ENCODE measurements at regions not wholly inside any gene's neighbourhood (a gene's known extent, or its start where the extent isn't known, plus 50 kb on each side); places are given as distances from the start of the nearest gene placed in this dataset.

DNA sequence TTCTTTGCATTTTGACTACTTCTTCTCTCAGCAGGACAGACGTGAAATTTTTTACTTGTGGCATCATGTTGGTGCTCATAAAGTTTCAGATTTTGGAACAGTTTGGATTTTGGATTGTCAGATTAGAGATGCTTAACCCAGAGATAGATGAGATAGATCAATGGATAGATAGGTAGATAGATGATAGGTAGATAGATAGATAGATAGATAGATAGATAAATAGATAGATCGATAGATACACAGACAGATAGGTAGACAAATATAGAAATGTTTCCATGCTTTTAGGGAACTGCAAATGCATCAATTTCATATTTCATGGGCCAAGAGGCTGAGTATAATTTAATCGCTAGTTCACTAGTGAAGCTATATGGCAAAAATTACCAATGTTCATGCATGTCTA, 981.5 kb upstream of the ADGRB3 start:
- TF ChIP-seq POLR2AphosphoS2 (IDR thresholded peaks at IDR 0.05; ENCODE audit: low read depth, low read length) (no peak), KAT2A (conservative IDR thresholded peaks at IDR 0.05; ENCODE audit: control insufficient read depth, low read depth, low read length) (no peak)
- no TSS peak for BruUV-seq (replicated peaks)
- ChIA-PET SMC1A (ENCODE audit: uncharacterized antibody, unreplicated experiment) (interaction anchor here (0.6 kb wide), 1 partner anchor 16 kb away, joined by 3 read pairs; no protein-coding TSS in a partner anchor), CTCF (no interaction called here), POLR2A (no interaction called here), RAD21 (ENCODE audit: unreplicated experiment) (no interaction called here)
- H3K9me3 ChIP-seq (replicated peaks; ENCODE audit: control insufficient read depth, insufficient read depth, low read length) = no peaks in the 10 kb centered on the region
- H3K36me3 ChIP-seq (ENCODE audit: control insufficient read depth in 2 of 2, insufficient read depth in 2 of 2, low read length in 1 of 2) = no peaks in the 10 kb centered on the region
- intact Hi-C loops (cut with micrococcal nuclease; ENCODE audit: unreplicated experiment) (no loop called here), in situ Hi-C loops (cut with MboI) (no loop called here)
- FAIRE-seq (no peak), DNase-seq (ENCODE audit: low read depth, low spot score) (no peak), ATAC-seq (no peak)
- H3K79me2 ChIP-seq (ENCODE audit: control insufficient read depth, insufficient read depth, low read length) = no peaks in the 10 kb centered on the region
- H2AFZ ChIP-seq (ENCODE audit: control insufficient read depth, low read depth, low read length) = no peak overlapping the region
- H4K20me1 ChIP-seq (ENCODE audit: control insufficient read depth, insufficient read depth) = no peaks in the 10 kb centered on the region
- no peaks in the 10 kb centered on the region for H3K4me1 ChIP-seq (ENCODE audit: control insufficient read depth, insufficient read depth, low read length)
- no peak overlapping the region for H3K27ac ChIP-seq (ENCODE audit: control insufficient read depth, insufficient read depth)
- no peaks in the 10 kb centered on the region for H3K27me3 ChIP-seq (replicated peaks in 1 of 2; ENCODE audit: control insufficient read depth in 2 of 2, insufficient read depth in 2 of 2, low read length in 1 of 2)
- H3K9ac ChIP-seq (ENCODE audit: control insufficient read depth, insufficient read depth, low read length) = no peak overlapping the region
- no peak overlapping the region for H3K4me2 ChIP-seq (ENCODE audit: control insufficient read depth, insufficient read depth)
- H3K4me3 ChIP-seq = no peak overlapping the region
- 33% methylated on average over 3 of the region's 3 CpGs for WGBS (ENCODE audit: insufficient coverage, insufficient replicate concordance, low lambda C conversion rate, missing lambda C conversion rate)

DNA sequence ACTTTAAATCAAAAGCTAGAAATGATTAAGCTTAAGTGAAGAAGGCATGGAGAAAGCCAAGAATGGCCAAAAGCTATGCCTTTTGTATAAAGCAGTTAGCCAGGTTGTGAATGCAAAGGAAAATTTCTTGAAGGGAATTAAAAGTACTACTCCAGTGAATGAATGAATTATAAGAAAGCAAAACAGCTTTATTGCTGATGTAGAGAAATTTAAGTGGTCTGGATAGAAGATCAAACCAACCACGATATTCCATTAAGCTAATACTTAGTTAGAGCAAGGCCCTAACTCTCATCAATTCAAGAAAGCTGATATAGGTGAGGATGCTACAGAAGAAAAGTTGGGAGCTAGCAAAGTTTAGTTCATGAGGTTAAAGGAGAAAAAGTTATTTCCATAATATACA, 988.5 kb upstream of the ADGRB3 start:
- ChIA-PET CTCF (no interaction called here), RAD21 (ENCODE audit: unreplicated experiment) (no interaction called here), SMC1A (ENCODE audit: uncharacterized antibody, unreplicated experiment) (interaction anchor here (0.9 kb wide), 1 partner anchor 25 kb away, joined by 3 read pairs; no protein-coding TSS in a partner anchor), POLR2A (no interaction called here)
- no peak overlapping the region for H2AFZ ChIP-seq (ENCODE audit: control insufficient read depth, low read depth, low read length)
- ATAC-seq = no peak
- BruUV-seq (replicated peaks) = no TSS peak
- H3K79me2 ChIP-seq (ENCODE audit: control insufficient read depth, insufficient read depth, low read length) = no peaks in the 10 kb centered on the region
- no peak overlapping the region for H3K4me3 ChIP-seq
- H3K27me3 ChIP-seq (replicated peaks in 1 of 2; ENCODE audit: control insufficient read depth in 2 of 2, insufficient read depth in 2 of 2, low read length in 1 of 2) = no peaks in the 10 kb centered on the region
- no peak for FAIRE-seq
- no peaks in the 10 kb centered on the region for H3K4me1 ChIP-seq (ENCODE audit: control insufficient read depth, insufficient read depth, low read length)
- H3K36me3 ChIP-seq (ENCODE audit: control insufficient read depth in 2 of 2, insufficient read depth in 2 of 2, low read length in 1 of 2) = no peaks in the 10 kb centered on the region
- H3K9ac ChIP-seq (ENCODE audit: control insufficient read depth, insufficient read depth, low read length) = no peak overlapping the region
- 0% methylated on average over 1 of the region's 1 CpG for WGBS (ENCODE audit: insufficient coverage, insufficient replicate concordance, low lambda C conversion rate, missing lambda C conversion rate)
- H3K27ac ChIP-seq (ENCODE audit: control insufficient read depth, insufficient read depth) = no peak overlapping the region
- H3K9me3 ChIP-seq (replicated peaks; ENCODE audit: control insufficient read depth, insufficient read depth, low read length) = no peaks in the 10 kb centered on the region
- no peak for DNase-seq (ENCODE audit: low read depth, low spot score)
- intact Hi-C loops (cut with micrococcal nuclease; ENCODE audit: unreplicated experiment) (no loop called here), in situ Hi-C loops (cut with MboI) (no loop called here)
- no peak overlapping the region for H3K4me2 ChIP-seq (ENCODE audit: control insufficient read depth, insufficient read depth)
- no peaks in the 10 kb centered on the region for H4K20me1 ChIP-seq (ENCODE audit: control insufficient read depth, insufficient read depth)
- TF ChIP-seq SRF (IDR thresholded peaks at IDR 0.05; ENCODE audit: low read depth in 2 of 2, low read length in 2 of 2) = no peak
- TF ChIP-seq ZNF24 (IDR thresholded peaks at IDR 0.05) = no peak
- TF ChIP-seq CHD4 (IDR thresholded peaks at IDR 0.05) = no peak
- no peak for TF ChIP-seq SREBF1 (IDR thresholded peaks at IDR 0.05; ENCODE audit: low read length)
- no peak for TF ChIP-seq FOS (IDR thresholded peaks at IDR 0.05; ENCODE audit: borderline replicate concordance, extremely low read depth, insufficient read length)
- no peak for TF ChIP-seq IKZF1 (conservative IDR thresholded peaks at IDR 0.05)
- TF ChIP-seq, protein P1, sequence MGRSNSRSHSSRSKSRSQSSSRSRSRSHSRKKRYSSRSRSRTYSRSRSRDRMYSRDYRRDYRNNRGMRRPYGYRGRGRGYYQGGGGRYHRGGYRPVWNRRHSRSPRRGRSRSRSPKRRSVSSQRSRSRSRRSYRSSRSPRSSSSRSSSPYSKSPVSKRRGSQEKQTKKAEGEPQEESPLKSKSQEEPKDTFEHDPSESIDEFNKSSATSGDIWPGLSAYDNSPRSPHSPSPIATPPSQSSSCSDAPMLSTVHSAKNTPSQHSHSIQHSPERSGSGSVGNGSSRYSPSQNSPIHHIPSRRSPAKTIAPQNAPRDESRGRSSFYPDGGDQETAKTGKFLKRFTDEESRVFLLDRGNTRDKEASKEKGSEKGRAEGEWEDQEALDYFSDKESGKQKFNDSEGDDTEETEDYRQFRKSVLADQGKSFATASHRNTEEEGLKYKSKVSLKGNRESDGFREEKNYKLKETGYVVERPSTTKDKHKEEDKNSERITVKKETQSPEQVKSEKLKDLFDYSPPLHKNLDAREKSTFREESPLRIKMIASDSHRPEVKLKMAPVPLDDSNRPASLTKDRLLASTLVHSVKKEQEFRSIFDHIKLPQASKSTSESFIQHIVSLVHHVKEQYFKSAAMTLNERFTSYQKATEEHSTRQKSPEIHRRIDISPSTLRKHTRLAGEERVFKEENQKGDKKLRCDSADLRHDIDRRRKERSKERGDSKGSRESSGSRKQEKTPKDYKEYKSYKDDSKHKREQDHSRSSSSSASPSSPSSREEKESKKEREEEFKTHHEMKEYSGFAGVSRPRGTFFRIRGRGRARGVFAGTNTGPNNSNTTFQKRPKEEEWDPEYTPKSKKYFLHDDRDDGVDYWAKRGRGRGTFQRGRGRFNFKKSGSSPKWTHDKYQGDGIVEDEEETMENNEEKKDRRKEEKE (IDR thresholded peaks at IDR 0.05) = no peak
- no peak for TF ChIP-seq HCFC1 (IDR thresholded peaks at IDR 0.05; ENCODE audit: low read length)
- TF ChIP-seq GATAD2B (conservative IDR thresholded peaks at IDR 0.05; ENCODE audit: low read depth) = no peak
- no peak for TF ChIP-seq CEBPB (IDR thresholded peaks at IDR 0.05; ENCODE audit: borderline replicate concordance in 1 of 2, low read depth in 2 of 2, low read length in 2 of 2)
- TF ChIP-seq ATF7 (IDR thresholded peaks at IDR 0.05; ENCODE audit: low read depth) = no peak
- TF ChIP-seq ZBED1 (IDR thresholded peaks at IDR 0.05; ENCODE audit: borderline replicate concordance) = no peak
- TF ChIP-seq POU2F2 (IDR thresholded peaks at IDR 0.05; ENCODE audit: borderline replicate concordance, low read depth, low read length) = no peak
- TF ChIP-seq POLR2AphosphoS5 (IDR thresholded peaks at IDR 0.05; ENCODE audit: low read length) = no peak
